Spinal cord (tissue), 9 donors: ENCODE measurements at regions not wholly inside any gene's neighbourhood (a gene's known extent, or its start where the extent isn't known, plus 50 kb on each side); places are given as distances from the start of the nearest gene placed in this dataset.
"Not testable (repeated sequence)": the region's sequence is repeated elsewhere in the genome, so short reads cannot be mapped to it uniquely, and the experiment has no call there.

Source experiments
- DNase-seq, 6 donors: peaks; one replicate each; pipeline versions ENCODE4 v3.0.0 to v3.0.0-alpha.2; 2013 to 2015; ENCODE audit warnings: low spot score in 6 of 6, low read depth in 4 of 6
- H3K27ac ChIP-seq: one replicate; pipeline ENCODE4 v1.5.1; 2013; ENCODE audit warnings: low read depth, low read length, control low read depth
- H3K27me3 ChIP-seq: one replicate; pipeline ENCODE4 v1.6.1; 2013; ENCODE audit warnings: low read length; ENCODE audit not compliant: control insufficient read depth, insufficient read depth
- H3K36me3 ChIP-seq: one replicate; pipeline ENCODE4 v1.6.1; 2013; ENCODE audit warnings: low read length; ENCODE audit not compliant: control insufficient read depth, insufficient read depth
- H3K4me1 ChIP-seq: one replicate; pipeline ENCODE4 v1.6.1; 2013; ENCODE audit warnings: low read length; ENCODE audit not compliant: control insufficient read depth, insufficient read depth
- H3K4me3 ChIP-seq: one replicate; pipeline ENCODE4 v1.5.1; 2013; ENCODE audit warnings: low read depth, low read length, control low read depth
- H3K9me3 ChIP-seq: one replicate; pipeline ENCODE4 v1.6.1; 2013; ENCODE audit warnings: low read length; ENCODE audit not compliant: control insufficient read depth, insufficient read depth
- WGBS: methylation state at CpG from one replicate; pipeline ENCODE4 v1.1.5; 2013; ENCODE audit warnings: missing lambda C conversion rate; ENCODE audit not compliant: insufficient coverage; 5-methylcytosine and 5-hydroxymethylcytosine counted together
- donor health status: healthy.

GRCh38 chr20:52311209-52311794, 119.7 kb upstream of the ZFP64 start:
- peak in 1 of 6 donors; percentile 47 for DNase-seq
- H3K27me3 ChIP-seq: no peaks in the 10 kb centered on the region
- peaks cover 4% of the 10 kb centered on the region for H3K4me1 ChIP-seq

GRCh38 chr20:52309181-52309580, 117.6 kb upstream of the ZFP64 start:
- Histone ChIP-seq H3K27ac (no peak overlapping the region), H3K36me3 (no peaks in the 10 kb centered on the region), H3K27me3 (no peaks in the 10 kb centered on the region), H3K4me1 (peaks cover 4% of the 10 kb centered on the region), H3K9me3 (no peaks in the 10 kb centered on the region), H3K4me3 (no peak overlapping the region)
- DNase-seq: peak in 2 of 6 donors; percentile 31 to 47
- WGBS: 67% methylated on average over 6 of the region's 7 CpGs

More at GRCh38 chr20:52311209-52311794, 119.7 kb upstream of the ZFP64 start:
- 74% methylated on average over 6 of the region's 8 CpGs for WGBS
- Histone ChIP-seq H3K9me3 (no peaks in the 10 kb centered on the region), H3K27ac (no peak overlapping the region), H3K36me3 (no peaks in the 10 kb centered on the region), H3K4me3 (no peak overlapping the region)

- Histone ChIP-seq H3K4me1 (no peaks in the 10 kb centered on the region), H3K9me3 (no peaks in the 10 kb centered on the region), H3K27me3 (no peaks in the 10 kb centered on the region), H3K36me3 (no peaks in the 10 kb centered on the region), H3K4me3 (no peak overlapping the region), H3K27ac (no peak overlapping the region)
- DNase-seq: no peak
- WGBS: no CpG with 5 or more reads among the region's 4 CpGs
Measured at GRCh38 chr20:52306477-52306876, 114.9 kb upstream of the ZFP64 start.

DNA sequence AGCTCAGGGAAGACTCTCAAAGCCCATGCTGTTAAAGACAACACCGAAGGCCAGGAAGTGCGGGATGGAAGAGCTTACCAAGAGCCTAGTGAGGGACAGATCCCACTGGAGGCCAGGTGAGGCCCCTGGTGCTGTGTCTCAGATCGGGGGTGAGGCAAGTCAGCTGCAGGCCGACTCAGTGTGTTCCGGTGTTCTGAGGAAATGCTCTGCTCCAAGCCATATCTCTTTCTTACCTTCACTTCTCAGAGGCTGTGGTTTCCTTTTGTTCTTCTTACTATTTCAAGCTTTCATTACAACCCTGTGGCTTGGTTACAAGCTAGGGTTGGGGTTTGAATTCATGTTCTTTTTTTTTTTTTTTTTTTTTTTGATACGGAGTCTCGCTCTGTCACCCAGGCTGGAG, 114.3 kb upstream of the ZFP64 start:
- WGBS: 96% methylated on average over 5 of the region's 7 CpGs
- H3K27me3 ChIP-seq: no peaks in the 10 kb centered on the region
- no peaks in the 10 kb centered on the region for H3K9me3 ChIP-seq
- H3K36me3 ChIP-seq: no peaks in the 10 kb centered on the region
- DNase-seq: no peak
- no peak overlapping the region for H3K27ac ChIP-seq
- H3K4me3 ChIP-seq: no peak overlapping the region
- no peaks in the 10 kb centered on the region for H3K4me1 ChIP-seq

DNA sequence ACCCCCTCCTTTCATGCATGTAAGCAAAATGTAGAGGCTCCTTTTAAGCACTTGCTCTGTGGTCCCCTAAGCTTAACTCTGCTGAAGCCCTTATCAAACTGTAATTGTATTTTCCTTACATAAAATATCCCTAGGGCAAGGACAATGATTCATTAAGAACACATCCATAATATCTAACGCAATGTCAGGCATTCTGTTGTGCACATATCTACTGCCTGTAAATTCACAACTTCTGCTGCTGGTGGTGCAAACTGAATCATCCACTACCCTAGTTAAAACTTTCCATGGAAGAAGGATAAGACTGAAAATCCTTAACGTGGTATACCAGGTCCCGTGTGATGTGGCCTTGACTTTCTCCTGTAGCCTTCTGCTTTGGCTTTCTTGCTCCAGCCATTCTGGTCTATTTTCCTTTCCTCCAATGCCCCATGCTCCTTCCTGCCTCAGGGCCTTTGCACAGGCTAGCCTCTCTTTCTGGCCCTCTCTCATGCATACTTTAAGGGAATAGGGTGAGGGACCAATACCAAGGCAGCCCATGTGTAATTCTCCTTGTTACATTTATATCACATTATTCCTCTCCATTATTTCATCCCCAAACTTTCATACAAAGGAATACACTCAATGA, 113.6 kb upstream of the ZFP64 start:
- DNase-seq: no peak
- Histone ChIP-seq H3K27ac (no peak overlapping the region), H3K4me1 (no peaks in the 10 kb centered on the region), H3K27me3 (no peaks in the 10 kb centered on the region), H3K9me3 (no peaks in the 10 kb centered on the region), H3K4me3 (no peak overlapping the region), H3K36me3 (no peaks in the 10 kb centered on the region)
- 96% methylated on average over 3 of the region's 3 CpGs for WGBS

GRCh38 chr20:52303281-52303950, 111.8 kb upstream of the ZFP64 start:
- Histone ChIP-seq H3K4me1 (no peaks in the 10 kb centered on the region), H3K27ac (no peak overlapping the region), H3K36me3 (no peaks in the 10 kb centered on the region), H3K4me3 (no peak overlapping the region), H3K9me3 (no peaks in the 10 kb centered on the region), H3K27me3 (no peaks in the 10 kb centered on the region)
- peak in 1 of 6 donors; percentile 29 for DNase-seq
- WGBS: 65% methylated on average over 2 of the region's 7 CpGs

GRCh38 chr20:52302736-52303135, 111.2 kb upstream of the ZFP64 start:
- Histone ChIP-seq H3K4me3 (no peak overlapping the region), H3K27me3 (no peaks in the 10 kb centered on the region), H3K9me3 (no peaks in the 10 kb centered on the region), H3K36me3 (no peaks in the 10 kb centered on the region), H3K27ac (no peak overlapping the region), H3K4me1 (no peaks in the 10 kb centered on the region)
- WGBS: 93% methylated on average over 3 of the region's 3 CpGs
- DNase-seq: no peak

DNA sequence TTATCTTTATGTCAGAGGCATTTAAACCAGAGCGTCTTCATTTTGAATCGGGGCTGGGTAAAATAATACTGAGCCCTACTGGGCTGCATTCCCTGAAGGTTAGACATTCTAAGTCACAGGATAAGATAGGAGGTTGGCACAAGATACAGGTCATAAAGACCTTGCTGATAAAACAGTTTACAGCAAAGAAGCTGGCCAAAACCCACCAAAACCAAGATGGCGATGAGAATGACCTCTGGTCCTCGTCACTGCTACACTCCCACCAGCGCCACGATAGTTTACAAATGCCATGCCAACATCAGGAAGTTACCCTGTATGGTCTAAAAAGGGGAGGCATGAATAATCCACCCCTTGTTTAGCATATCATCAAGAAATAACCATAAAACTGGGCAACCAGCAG, 110.5 kb upstream of the ZFP64 start:
- H3K36me3 ChIP-seq, DNase-seq, H3K4me3 ChIP-seq, H3K27ac ChIP-seq, H3K9me3 ChIP-seq, H3K4me1 ChIP-seq, H3K27me3 ChIP-seq: not testable (repeated sequence)
- WGBS: 100% methylated on average over 2 of the region's 6 CpGs

DNA sequence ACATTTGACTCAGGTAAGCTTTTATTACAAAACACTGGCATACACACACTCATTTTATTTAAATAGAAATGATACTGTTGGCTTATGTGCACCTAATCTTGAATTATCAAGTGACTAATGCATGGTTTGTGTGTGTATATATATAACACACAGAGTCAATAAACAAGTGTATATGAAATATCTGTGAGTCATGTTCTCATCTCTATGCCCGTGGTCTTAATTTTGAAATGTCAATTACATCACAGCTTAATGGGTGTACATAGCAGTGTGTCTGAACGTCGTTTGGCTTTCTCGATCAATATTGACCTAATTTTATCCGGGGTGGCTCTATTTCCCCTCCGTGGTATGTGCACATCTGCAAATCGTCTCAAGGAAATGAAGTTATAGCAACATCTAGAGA, 104.0 kb upstream of the ZFP64 start:
- Histone ChIP-seq H3K4me3 (no peak overlapping the region), H3K9me3 (no peaks in the 10 kb centered on the region), H3K27me3 (no peaks in the 10 kb centered on the region), H3K4me1 (peaks cover 4% of the 10 kb centered on the region), H3K27ac (no peak overlapping the region), H3K36me3 (no peaks in the 10 kb centered on the region)
- no peak for DNase-seq
- 90% methylated on average over 4 of the region's 7 CpGs for WGBS

DNA sequence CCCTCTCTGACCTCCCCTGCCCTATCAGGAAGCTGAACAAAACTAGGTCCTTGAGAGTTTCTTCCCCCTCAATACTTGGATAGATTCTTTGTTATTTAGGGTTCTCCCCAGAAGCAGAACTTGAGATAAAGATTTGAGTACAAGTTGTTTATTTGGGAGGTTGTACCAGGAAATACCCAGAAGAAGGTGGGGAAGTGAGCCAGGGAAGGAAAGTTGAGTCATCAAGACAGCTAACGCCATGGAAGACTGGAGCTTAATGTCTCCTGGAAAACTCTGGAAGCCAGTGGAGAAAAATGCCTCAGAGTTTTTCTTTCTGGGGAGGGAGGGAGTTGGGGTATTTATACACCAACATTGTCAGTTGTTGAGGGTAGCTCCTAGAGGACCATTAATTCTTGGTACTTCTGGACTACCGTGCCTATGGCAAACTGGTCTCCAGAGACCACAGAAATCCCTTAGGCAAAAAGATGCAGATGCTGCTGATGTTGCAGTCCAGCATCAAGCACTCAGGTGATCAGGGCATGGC, 102.6 kb upstream of the ZFP64 start:
- no peak overlapping the region for H3K4me3 ChIP-seq
- no peaks in the 10 kb centered on the region for H3K27me3 ChIP-seq
- 84% methylated on average over 2 of the region's 2 CpGs for WGBS

More for the DNA sequence above, 102.6 kb upstream of the ZFP64 start:
- no peak for DNase-seq
- Histone ChIP-seq H3K36me3 (no peaks in the 10 kb centered on the region), H3K4me1 (peaks cover 4% of the 10 kb centered on the region), H3K9me3 (no peaks in the 10 kb centered on the region), H3K27ac (no peak overlapping the region)
